ENCODE measurements at regions not wholly inside any gene's neighbourhood (a gene's known extent, or its start where the extent isn't known, plus 50 kb on each side); places are given as distances from the start of the nearest gene placed in this dataset.
A peak's percentile ranks its signal among the peaks of the same experiment; 100 is the strongest.
"Not testable (repeated sequence)": the region's sequence is repeated elsewhere in the genome, so short reads cannot be mapped to it uniquely, and the experiment has no call there.

- TF ChIP-seq SOX13 (IDR thresholded peaks at IDR 0.05); EP300 (IDR thresholded peaks at IDR 0.05; ENCODE audit: low read depth in 2 of 2, low read length in 2 of 2): not testable (repeated sequence)
- TF ChIP-seq SOX13 (CRISPR knock-in tag; conservative IDR thresholded peaks at IDR 0.05 in 1 of 2, IDR thresholded peaks at IDR 0.05 in 1 of 2) (peak in 1 of 2 experiments; percentile 85; a peak in 2 of 4 replicates), EP300 (CRISPR knock-in tag; IDR thresholded peaks at IDR 0.05; ENCODE audit: borderline replicate concordance) (peak; percentile 54; the same call in 1 of the 2 replicates), RARA (CRISPR knock-in tag; IDR thresholded peaks at IDR 0.05) (peak; percentile 57; the same call in 1 of the 2 replicates), FOXA3 (CRISPR knock-in tag; IDR thresholded peaks at IDR 0.05) (peak; percentile 67), NR2F1 (CRISPR knock-in tag; IDR thresholded peaks at IDR 0.05) (peak in 1 of 2 experiments; percentile 25; a peak in 1 of 4 replicates), FOXK1 (CRISPR knock-in tag; IDR thresholded peaks at IDR 0.05; ENCODE audit: borderline replicate concordance, low read depth) (peak; percentile 79)
- TF ChIP-seq, protein P1, sequence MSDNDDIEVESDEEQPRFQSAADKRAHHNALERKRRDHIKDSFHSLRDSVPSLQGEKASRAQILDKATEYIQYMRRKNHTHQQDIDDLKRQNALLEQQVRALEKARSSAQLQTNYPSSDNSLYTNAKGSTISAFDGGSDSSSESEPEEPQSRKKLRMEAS (IDR thresholded peaks at IDR 0.05): peak; percentile 58; the same call in 1 of the 2 replicates
These were observed 93.0 kb upstream of the ZNF519 start (continued) for GRCh38 chr18:14225286-14225679.

GRCh38 chr18:14224551-14225285 lies 92.5 kb upstream of the ZNF519 start:
- H3K4me2 ChIP-seq (ENCODE audit: low read depth, low read length); POLR2A ChIA-PET; CTCF ChIA-PET (ENCODE audit: low intra/inter-chr PET ratio, low total read pairs); H3K79me2 ChIP-seq (ENCODE audit: insufficient read depth, low read length); intact Hi-C loops (cut with micrococcal nuclease; ENCODE audit: unreplicated experiment); BruUV-seq (replicated peaks); H3K4me3 ChIP-seq (replicated peaks in 1 of 3; ENCODE audit: insufficient read depth in 1 of 3, low read depth in 2 of 3, low read length in 3 of 3); H3K9ac ChIP-seq (ENCODE audit: insufficient read depth, low read depth, low read length); ATAC-seq; in situ Hi-C loops (cut with HindIII; ENCODE audit: extremely low pct_ligation_motif_present, low pct_unique_long_range_greater_than_20kb); FAIRE-seq; H3K9me3 ChIP-seq (ENCODE audit: low read length); H4K20me1 ChIP-seq (ENCODE audit: insufficient read depth, low read length); H3K27me3 ChIP-seq (ENCODE audit: control insufficient read depth in 1 of 2, insufficient read depth in 2 of 2, low read length in 2 of 2); DNase-seq (ENCODE audit: low spot score); H3K36me3 ChIP-seq (replicated peaks in 1 of 2; ENCODE audit: control insufficient read depth in 1 of 2, insufficient read depth in 2 of 2, low read length in 2 of 2); H2AFZ ChIP-seq (ENCODE audit: low read length): not testable (repeated sequence)
- TF ChIP-seq, protein P2, sequence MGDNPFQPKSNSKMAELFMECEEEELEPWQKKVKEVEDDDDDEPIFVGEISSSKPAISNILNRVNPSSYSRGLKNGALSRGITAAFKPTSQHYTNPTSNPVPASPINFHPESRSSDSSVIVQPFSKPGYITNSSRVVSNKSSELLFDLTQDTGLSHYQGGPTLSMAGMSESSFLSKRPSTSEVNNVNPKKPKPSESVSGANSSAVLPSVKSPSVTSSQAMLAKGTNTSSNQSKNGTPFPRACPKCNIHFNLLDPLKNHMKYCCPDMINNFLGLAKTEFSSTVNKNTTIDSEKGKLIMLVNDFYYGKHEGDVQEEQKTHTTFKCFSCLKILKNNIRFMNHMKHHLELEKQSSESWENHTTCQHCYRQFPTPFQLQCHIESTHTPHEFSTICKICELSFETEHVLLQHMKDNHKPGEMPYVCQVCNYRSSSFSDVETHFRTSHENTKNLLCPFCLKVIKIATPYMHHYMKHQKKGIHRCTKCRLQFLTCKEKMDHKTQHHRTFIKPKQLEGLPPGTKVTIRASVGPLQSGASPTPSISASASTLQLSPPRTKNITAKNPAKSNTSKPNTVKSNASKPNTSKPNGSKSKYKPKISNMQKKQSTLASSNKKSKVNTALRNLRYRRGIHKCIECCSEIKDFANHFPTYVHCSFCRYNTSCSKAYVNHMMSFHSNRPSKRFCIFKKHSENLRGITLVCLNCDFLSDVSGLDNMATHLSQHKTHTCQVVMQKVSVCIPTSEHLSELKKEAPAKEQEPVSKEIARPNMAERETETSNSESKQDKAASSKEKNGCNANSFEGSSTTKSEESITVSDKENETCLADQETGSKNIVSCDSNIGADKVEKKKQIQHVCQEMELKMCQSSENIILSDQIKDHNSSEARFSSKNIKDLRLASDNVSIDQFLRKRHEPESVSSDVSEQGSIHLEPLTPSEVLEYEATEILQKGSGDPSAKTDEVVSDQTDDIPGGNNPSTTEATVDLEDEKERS (CRISPR knock-in tag; IDR thresholded peaks at IDR 0.05): peak; percentile 78; the same call in 1 of the 2 replicates
- TF ChIP-seq ZNF687 (CRISPR knock-in tag; IDR thresholded peaks at IDR 0.05): peak; percentile 58
- peak overlapping the region; percentile 26 for H3K27ac ChIP-seq (ENCODE audit: extremely low read length, insufficient read depth, low read length)
- WGBS (ENCODE audit: low lambda C conversion rate): 92% methylated on average over 9 of the region's 27 CpGs
- peaks cover 13% of the 10 kb centered on the region for H3K4me1 ChIP-seq (ENCODE audit: insufficient read depth, low read length)
